Epithelial cell of proximal tubule (primary cell): ENCODE measurements at regions not wholly inside any gene's neighbourhood (a gene's known extent, or its start where the extent isn't known, plus 50 kb on each side); places are given as distances from the start of the nearest gene placed in this dataset.

ENCODE experiments used
- DNase-seq: peaks from one replicate; pipeline ENCODE4 v3.0.0-alpha.2; 2011; ENCODE audit warnings: low read depth
- H3K4me3 ChIP-seq: 2 replicates; pipeline ENCODE4 v1.5.1; 2011; ENCODE audit warnings: low read depth, mild to moderate bottlenecking, low read length
- CTCF ChIP-seq: conservative IDR thresholded peaks from 2 replicates; pipeline ENCODE4 v1.5.1; 2012; ENCODE audit warnings: low read depth, mild to moderate bottlenecking, low read length

- no peak overlapping the region for H3K4me3 ChIP-seq
- no peak for TF ChIP-seq CTCF
- DNase-seq, result no peak
Measured at GRCh38 chr2:139790136-139790535, 1009.9 kb upstream of the NXPH2 start.

GRCh38 chr2:139778732-139779131, 998.5 kb upstream of the NXPH2 start:
- DNase-seq, result no peak
- no peak for TF ChIP-seq CTCF
- H3K4me3 ChIP-seq, result no peak overlapping the region

- no peak overlapping the region for H3K4me3 ChIP-seq
- TF ChIP-seq CTCF, result no peak
- DNase-seq, result no peak
Measured at GRCh38 chr2:139773720-139774277, 993.6 kb upstream of the NXPH2 start.

- DNase-seq, result no peak
- TF ChIP-seq CTCF, result no peak
- H3K4me3 ChIP-seq, result no peak overlapping the region
Measured at GRCh38 chr2:139769633-139770032, 989.4 kb upstream of the NXPH2 start.

- TF ChIP-seq CTCF, result no peak
- no peak for DNase-seq
- H3K4me3 ChIP-seq, result no peak overlapping the region
Measured at GRCh38 chr2:139763705-139764104, 983.5 kb upstream of the NXPH2 start.

- no peak for DNase-seq
- H3K4me3 ChIP-seq, result no peak overlapping the region
- no peak for TF ChIP-seq CTCF
Measured at GRCh38 chr2:139759000-139759505, 978.9 kb upstream of the NXPH2 start.

- H3K4me3 ChIP-seq, result no peak overlapping the region
- no peak for DNase-seq
- TF ChIP-seq CTCF, result no peak
Measured at GRCh38 chr2:139746901-139747300, 966.7 kb upstream of the NXPH2 start.
